ENCODE measurements at regions not wholly inside any gene's neighbourhood (a gene's known extent, or its start where the extent isn't known, plus 50 kb on each side); places are given as distances from the start of the nearest gene placed in this dataset.

DNA sequence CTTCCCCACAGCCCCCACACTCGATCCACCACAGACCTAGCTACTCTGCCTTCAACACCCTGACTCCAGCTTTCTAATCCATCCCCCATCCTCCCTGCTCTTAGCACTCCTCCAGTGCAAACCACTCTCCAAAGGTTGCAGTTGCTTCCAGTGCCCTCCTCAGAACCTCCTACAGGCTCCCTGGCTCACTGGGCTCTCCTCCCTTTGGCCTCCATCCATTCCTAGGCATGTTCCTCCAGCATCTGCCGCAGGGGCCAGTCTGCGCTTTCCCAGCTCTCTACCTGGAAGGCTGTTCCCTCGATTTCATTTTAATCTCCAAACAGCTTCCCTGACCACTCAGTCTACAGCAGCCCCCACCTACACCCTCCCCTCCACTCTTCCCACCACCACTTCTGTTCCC lies 133.8 kb downstream of the SPATA19 start:
- Histone ChIP-seq H2BK15ac (ENCODE audit: low read depth, low read length) (no peak overlapping the region), H3K18ac (ENCODE audit: low read depth, low read length) (no peak overlapping the region), H3K14ac (replicated peaks; ENCODE audit: low read depth, low read length) (no peak overlapping the region), H2BK120ac (ENCODE audit: low read depth, low read length) (no peak overlapping the region), H2AK9ac (replicated peaks; ENCODE audit: low read depth, low read length, poor library complexity) (no peak overlapping the region), H2BK20ac (ENCODE audit: low read depth, low read length) (no peak overlapping the region), H3K79me1 (ENCODE audit: low read depth in 1 of 2, low read length in 2 of 2) (no peaks in the 10 kb centered on the region), H3K4ac (ENCODE audit: low read depth, low read length) (no peak overlapping the region), H4K8ac (ENCODE audit: low read depth in 2 of 2, low read length in 2 of 2) (no peak overlapping the region), H4K5ac (ENCODE audit: low read depth, low read length) (no peak overlapping the region), H3K23ac (ENCODE audit: low read depth, low read length) (no peak overlapping the region), H3K9ac (ENCODE audit: low read depth, low read length) (no peak overlapping the region), H3K56ac (ENCODE audit: extremely low read depth, insufficient read depth, low read length) (no peak overlapping the region), H3K27ac (ENCODE audit: insufficient read depth, low read length) (no peak overlapping the region), H3K4me2 (ENCODE audit: low read depth, low read length) (no peak overlapping the region), H2BK5ac (ENCODE audit: low read depth, low read length, poor library complexity, severe bottlenecking) (no peak overlapping the region), H3K36me3 (ENCODE audit: control insufficient read depth, insufficient read depth, low read length) (no peaks in the 10 kb centered on the region), H2AK5ac (ENCODE audit: low read depth, low read length) (no peak overlapping the region), H4K91ac (ENCODE audit: insufficient read depth, low read depth, low read length) (no peak overlapping the region), H3K4me3 (ENCODE audit: insufficient read depth, low read depth, low read length) (no peak overlapping the region), H2AFZ (replicated peaks; ENCODE audit: low read length, poor library complexity) (no peak overlapping the region), H3K9me3 (ENCODE audit: control insufficient read depth, insufficient read depth, low read length) (peaks cover 58% of the 10 kb centered on the region), H3K4me1 (ENCODE audit: control insufficient read depth, insufficient read depth, low read length) (no peaks in the 10 kb centered on the region), H3K9me1 (ENCODE audit: insufficient read depth, low read length) (no peaks in the 10 kb centered on the region), H3K27me3 (ENCODE audit: control insufficient read depth, insufficient read depth, low read length) (no peaks in the 10 kb centered on the region), H4K20me1 (ENCODE audit: insufficient read depth, low read length) (no peaks in the 10 kb centered on the region)
- BruUV-seq (replicated peaks) = no TSS peak
- ATAC-seq (ENCODE audit: low read depth) = no peak
- in situ Hi-C loops (cut with MboI; ENCODE audit: low sequenced_read_pairs) = no loop called here
- intact Hi-C loops (cut with micrococcal nuclease) = no loop called here
- ChIA-PET POLR2A (ENCODE audit: unreplicated experiment) (no interaction called here), CTCF (no interaction called here)
- WGBS, 2 experiments (ENCODE audit: extremely low coverage in 2 of 2, insufficient read length in 1 of 2) = 0% methylated on average over 1 of the region's 4 CpGs; no CpG with 5 or more reads in 1 of the 2 experiments
- dilution Hi-C loops (cut with HindIII; ENCODE audit: low sequenced_read_pairs, unreplicated experiment) = no loop called here
- TF ChIP-seq, protein P1, sequence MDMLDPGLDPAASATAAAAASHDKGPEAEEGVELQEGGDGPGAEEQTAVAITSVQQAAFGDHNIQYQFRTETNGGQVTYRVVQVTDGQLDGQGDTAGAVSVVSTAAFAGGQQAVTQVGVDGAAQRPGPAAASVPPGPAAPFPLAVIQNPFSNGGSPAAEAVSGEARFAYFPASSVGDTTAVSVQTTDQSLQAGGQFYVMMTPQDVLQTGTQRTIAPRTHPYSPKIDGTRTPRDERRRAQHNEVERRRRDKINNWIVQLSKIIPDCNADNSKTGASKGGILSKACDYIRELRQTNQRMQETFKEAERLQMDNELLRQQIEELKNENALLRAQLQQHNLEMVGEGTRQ (IDR thresholded peaks at IDR 0.05; ENCODE audit: low read depth, low read length) = no peak
- no peak for TF ChIP-seq BHLHE40 (IDR thresholded peaks at IDR 0.05; ENCODE audit: low read depth, low read length)
- no peak for TF ChIP-seq FOS (IDR thresholded peaks at IDR 0.05; ENCODE audit: low read depth, low read length)
- no peak for TF ChIP-seq CHD1 (IDR thresholded peaks at IDR 0.05; ENCODE audit: low read depth, low read length)
- TF ChIP-seq NFE2L2 (IDR thresholded peaks at IDR 0.05; ENCODE audit: low read depth, low read length) = no peak
- TF ChIP-seq RCOR1 (IDR thresholded peaks at IDR 0.05; ENCODE audit: insufficient replicate concordance, low read length) = no peak
- TF ChIP-seq, protein P2, sequence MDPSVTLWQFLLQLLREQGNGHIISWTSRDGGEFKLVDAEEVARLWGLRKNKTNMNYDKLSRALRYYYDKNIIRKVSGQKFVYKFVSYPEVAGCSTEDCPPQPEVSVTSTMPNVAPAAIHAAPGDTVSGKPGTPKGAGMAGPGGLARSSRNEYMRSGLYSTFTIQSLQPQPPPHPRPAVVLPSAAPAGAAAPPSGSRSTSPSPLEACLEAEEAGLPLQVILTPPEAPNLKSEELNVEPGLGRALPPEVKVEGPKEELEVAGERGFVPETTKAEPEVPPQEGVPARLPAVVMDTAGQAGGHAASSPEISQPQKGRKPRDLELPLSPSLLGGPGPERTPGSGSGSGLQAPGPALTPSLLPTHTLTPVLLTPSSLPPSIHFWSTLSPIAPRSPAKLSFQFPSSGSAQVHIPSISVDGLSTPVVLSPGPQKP (IDR thresholded peaks at IDR 0.05; ENCODE audit: borderline replicate concordance, low read depth, low read length) = no peak
- no peak for TF ChIP-seq MAFK (IDR thresholded peaks at IDR 0.05; ENCODE audit: low read depth, low read length)
- no peak for TF ChIP-seq RFX5 (IDR thresholded peaks at IDR 0.05; ENCODE audit: low read depth, low read length)
- TF ChIP-seq MAZ (IDR thresholded peaks at IDR 0.05; ENCODE audit: borderline replicate concordance, low read depth, low read length) = no peak
- DNase-seq = no peak
